HEK293 (cell line): ENCODE measurements at regions not wholly inside any gene's neighbourhood (a gene's known extent, or its start where the extent isn't known, plus 50 kb on each side); places are given as distances from the start of the nearest gene placed in this dataset.

Source experiments
- CTCF ChIA-PET: fragments of 350-600 bp; formaldehyde crosslinking; extraction: SDS; loops from one replicate; lab custom pipeline; 2021; ENCODE audit warnings: antibody characterized with exemption; lab: Yijun Ruan, JAX
- POLR2A ChIA-PET: fragments of 300-600 bp; formaldehyde crosslinking; extraction: SDS; loops from one replicate; lab custom pipeline; 2020; ENCODE audit warnings: antibody characterized with exemption, inconsistent platforms; lab: Yijun Ruan, JAX
- H3K27ac ChIP-seq: fragments of 200-500 bp; sonication (Bioruptor generic); 2 replicates; pipeline ENCODE4 v1.5.1; 2014; ENCODE audit warnings: low read depth, low read length, control low read depth, inconsistent platforms; ENCODE audit errors: extremely low read depth
- H3K36me3 ChIP-seq, 2 experiments: fragments of 200-500 bp in 1 of 2; sonication (Bioruptor generic) in 1 of 2; 1 replicate in 1 of 2; 2 replicates in 1 of 2; pipeline ENCODE4 v1.5.1; 2014 to 2017; ENCODE audit warnings: inconsistent platforms in 2 of 2, low read length in 2 of 2; ENCODE audit not compliant: control insufficient read depth in 2 of 2, insufficient read depth in 1 of 2
- H3K4me1 ChIP-seq: fragments of 200-500 bp; sonication (Bioruptor generic); 2 replicates; pipeline ENCODE4 v1.5.1; 2014; ENCODE audit warnings: mild to moderate bottlenecking, low read length, inconsistent platforms; ENCODE audit not compliant: control insufficient read depth, insufficient read depth
- H3K4me3 ChIP-seq: 2 replicates; pipeline ENCODE4 v1.5.1; 2011; ENCODE audit warnings: low read depth, mild to moderate bottlenecking, control low read depth, low read length, moderate library complexity
- H3K9me3 ChIP-seq: fragments of 200-500 bp; sonication (Bioruptor generic); 2 replicates; pipeline ENCODE4 v1.5.1; 2014; ENCODE audit warnings: low read depth, low read length, inconsistent platforms; ENCODE audit not compliant: control insufficient read depth, insufficient read depth
- BCL11A ChIP-seq: fragments of 450-650 bp; formaldehyde crosslinking; IDR thresholded peaks from 2 replicates; pipeline ENCODE4 v1.5.1; 2016; ENCODE audit warnings: low read depth, missing biosample characterization, missing genetic modification characterization
- FEZF1 ChIP-seq: fragments of 450-650 bp; formaldehyde crosslinking; IDR thresholded peaks from 2 replicates; pipeline ENCODE4 v1.5.1; 2016; ENCODE audit warnings: missing biosample characterization, missing genetic modification characterization
- GLIS1 ChIP-seq: fragments of 450-650 bp; formaldehyde crosslinking; IDR thresholded peaks from 2 replicates; pipeline ENCODE4 v1.5.1; 2016; ENCODE audit warnings: missing biosample characterization, missing genetic modification characterization
- KLF16 ChIP-seq: fragments of 450-650 bp; formaldehyde crosslinking; IDR thresholded peaks from 2 replicates; pipeline ENCODE4 v1.5.1; 2017; ENCODE audit warnings: missing biosample characterization, missing genetic modification characterization
- KLF9 ChIP-seq: fragments of 450-650 bp; formaldehyde crosslinking; IDR thresholded peaks from 2 replicates; pipeline ENCODE4 v1.5.1; 2016; ENCODE audit warnings: missing biosample characterization, missing genetic modification characterization, low read depth
- REPIN1 ChIP-seq: fragments of 450-650 bp; formaldehyde crosslinking; IDR thresholded peaks from 2 replicates; pipeline ENCODE4 v1.5.1; 2017; ENCODE audit warnings: missing biosample characterization, missing genetic modification characterization, low read depth
- SALL2 ChIP-seq: fragments of 450-650 bp; formaldehyde crosslinking; IDR thresholded peaks from 2 replicates; pipeline ENCODE4 v1.5.0; 2017; ENCODE audit warnings: missing biosample characterization, mild to moderate bottlenecking, missing genetic modification characterization, borderline replicate concordance
- SP2 ChIP-seq: fragments of 450-650 bp; formaldehyde crosslinking; IDR thresholded peaks from 2 replicates; pipeline ENCODE4 v1.5.1; 2016; ENCODE audit warnings: missing biosample characterization, missing genetic modification characterization
- YY2 ChIP-seq: fragments of 450-650 bp; formaldehyde crosslinking; IDR thresholded peaks from 2 replicates; pipeline ENCODE4 v1.5.1; 2016; ENCODE audit warnings: missing biosample characterization, missing genetic modification characterization
- ZBTB1 ChIP-seq: fragments of 450-650 bp; formaldehyde crosslinking; IDR thresholded peaks from 2 replicates; pipeline ENCODE4 v1.5.1; 2016; ENCODE audit warnings: missing biosample characterization, missing genetic modification characterization
- ZNF114 ChIP-seq: fragments of 450-650 bp; formaldehyde crosslinking; IDR thresholded peaks from 2 replicates; pipeline ENCODE4 v1.5.0; 2017; ENCODE audit warnings: missing biosample characterization, missing genetic modification characterization
- ZNF174 ChIP-seq: fragments of 450-650 bp; formaldehyde crosslinking; IDR thresholded peaks from 2 replicates; pipeline ENCODE4 v1.5.0; 2017; ENCODE audit warnings: missing biosample characterization, mild to moderate bottlenecking, missing genetic modification characterization
- ZNF175 ChIP-seq: fragments of 450-650 bp; formaldehyde crosslinking; IDR thresholded peaks from 2 replicates; pipeline ENCODE4 v1.5.1; 2016; ENCODE audit warnings: missing biosample characterization, missing genetic modification characterization
- ZNF2 ChIP-seq: fragments of 450-650 bp; formaldehyde crosslinking; IDR thresholded peaks from 2 replicates; pipeline ENCODE4 v1.5.1; 2016; ENCODE audit warnings: missing biosample characterization, missing genetic modification characterization
- ZNF223 ChIP-seq: fragments of 450-650 bp; formaldehyde crosslinking; IDR thresholded peaks from 2 replicates; pipeline ENCODE4 v1.5.1; 2016; ENCODE audit warnings: missing biosample characterization, missing genetic modification characterization
- ZNF23 ChIP-seq: fragments of 450-650 bp; formaldehyde crosslinking; IDR thresholded peaks from 2 replicates; pipeline ENCODE4 v1.5.1; 2016; ENCODE audit warnings: missing biosample characterization, missing genetic modification characterization, borderline replicate concordance
- ZNF266 ChIP-seq: fragments of 450-650 bp; formaldehyde crosslinking; IDR thresholded peaks from 2 replicates; pipeline ENCODE4 v1.5.1; 2016; ENCODE audit warnings: missing biosample characterization, missing genetic modification characterization, low read depth
- ZNF311 ChIP-seq: fragments of 450-650 bp; formaldehyde crosslinking; IDR thresholded peaks from 2 replicates; pipeline ENCODE4 v1.5.1; 2017; ENCODE audit warnings: missing biosample characterization, missing genetic modification characterization, borderline replicate concordance
- ZNF37A ChIP-seq: fragments of 450-650 bp; IDR thresholded peaks from 2 replicates; pipeline ENCODE4 v1.5.1; 2018; ENCODE audit warnings: missing biosample characterization, missing genetic modification characterization
- ZNF501 ChIP-seq: fragments of 450-650 bp; formaldehyde crosslinking; IDR thresholded peaks from 2 replicates; pipeline ENCODE4 v1.5.1; 2016; ENCODE audit warnings: missing biosample characterization, missing genetic modification characterization
- ZNF596 ChIP-seq: fragments of 450-650 bp; IDR thresholded peaks from 2 replicates; pipeline ENCODE4 v1.5.0; 2018; ENCODE audit warnings: missing biosample characterization, mild to moderate bottlenecking, missing genetic modification characterization, moderate library complexity
- ZNF645 ChIP-seq: fragments of 450-650 bp; formaldehyde crosslinking; IDR thresholded peaks from 2 replicates; pipeline ENCODE4; 2016; ENCODE audit warnings: missing biosample characterization, missing genetic modification characterization
- ZNF660 ChIP-seq: fragments of 450-650 bp; IDR thresholded peaks from 2 replicates; pipeline ENCODE4 v1.5.1; 2018; ENCODE audit warnings: missing biosample characterization, mild to moderate bottlenecking, missing genetic modification characterization
- ZNF677 ChIP-seq: fragments of 450-650 bp; IDR thresholded peaks from 2 replicates; pipeline ENCODE4 v1.5.0; 2018; ENCODE audit warnings: missing biosample characterization, mild to moderate bottlenecking, missing genetic modification characterization, moderate library complexity
- ZNF701 ChIP-seq: fragments of 450-650 bp; formaldehyde crosslinking; IDR thresholded peaks from 2 replicates; pipeline ENCODE4 v1.5.1; 2016; ENCODE audit warnings: missing biosample characterization, missing genetic modification characterization
- ZNF707 ChIP-seq: fragments of 450-650 bp; formaldehyde crosslinking; IDR thresholded peaks from 2 replicates; pipeline ENCODE4 v1.5.1; 2016; ENCODE audit warnings: missing biosample characterization, missing genetic modification characterization
- ZNF776 ChIP-seq: fragments of 450-650 bp; formaldehyde crosslinking; IDR thresholded peaks from 2 replicates; pipeline ENCODE4 v1.5.0; 2017; ENCODE audit warnings: missing biosample characterization, missing genetic modification characterization, borderline replicate concordance
- ZNF791 ChIP-seq: fragments of 450-650 bp; formaldehyde crosslinking; IDR thresholded peaks from 2 replicates; pipeline ENCODE4 v1.5.1; 2016; ENCODE audit warnings: missing biosample characterization, missing genetic modification characterization
- ZXDB ChIP-seq: fragments of 450-650 bp; formaldehyde crosslinking; IDR thresholded peaks from 2 replicates; pipeline ENCODE4 v1.5.1; 2016; ENCODE audit warnings: missing biosample characterization, missing genetic modification characterization
- TF ChIP-seq, protein P1 (sequence below): fragments of 450-650 bp; formaldehyde crosslinking; IDR thresholded peaks from 2 replicates; pipeline ENCODE4 v1.5.1; 2016; ENCODE audit warnings: missing biosample characterization, missing genetic modification characterization, low read depth
- TF ChIP-seq, protein P2 (sequence below): fragments of 450-650 bp; formaldehyde crosslinking; IDR thresholded peaks from 2 replicates; pipeline ENCODE4 v1.5.1; 2016; ENCODE audit warnings: missing biosample characterization, missing genetic modification characterization
- TF ChIP-seq, protein P3 (sequence below): fragments of 450-650 bp; formaldehyde crosslinking; IDR thresholded peaks from 2 replicates; pipeline ENCODE4 v1.5.1; 2017; ENCODE audit warnings: missing biosample characterization, missing genetic modification characterization

- TF ChIP-seq ZNF311 (no peak), REPIN1 (tag by site-specific recombination) (no peak), ZNF701 (no peak), ZNF2 (tag by site-specific recombination) (no peak), ZNF223 (tag by site-specific recombination) (no peak)
- H3K9me3 ChIP-seq = no peaks in the 10 kb centered on the region
- H3K36me3 ChIP-seq = no peaks in the 10 kb centered on the region
- no peak overlapping the region for H3K27ac ChIP-seq
- H3K4me1 ChIP-seq = no peaks in the 10 kb centered on the region
- ChIA-PET POLR2A (no interaction called here), CTCF (no interaction called here)
- no peak overlapping the region for H3K4me3 ChIP-seq
Measured at GRCh38 chr2:209044307-209044706, 379.5 kb upstream of the MAP2 start.

- Histone ChIP-seq H3K27ac (no peak overlapping the region), H3K4me3 (no peak overlapping the region), H3K9me3 (no peaks in the 10 kb centered on the region), H3K4me1 (no peaks in the 10 kb centered on the region), H3K36me3 (no peaks in the 10 kb centered on the region)
- no peak for TF ChIP-seq ZNF596 (tag by site-specific recombination)
- no peak for TF ChIP-seq ZNF791
- TF ChIP-seq ZNF677 (tag by site-specific recombination) = no peak
- TF ChIP-seq ZNF114 = no peak
- TF ChIP-seq KLF16 (tag by site-specific recombination) = no peak
- no peak for TF ChIP-seq KLF9
- TF ChIP-seq, protein P1, sequence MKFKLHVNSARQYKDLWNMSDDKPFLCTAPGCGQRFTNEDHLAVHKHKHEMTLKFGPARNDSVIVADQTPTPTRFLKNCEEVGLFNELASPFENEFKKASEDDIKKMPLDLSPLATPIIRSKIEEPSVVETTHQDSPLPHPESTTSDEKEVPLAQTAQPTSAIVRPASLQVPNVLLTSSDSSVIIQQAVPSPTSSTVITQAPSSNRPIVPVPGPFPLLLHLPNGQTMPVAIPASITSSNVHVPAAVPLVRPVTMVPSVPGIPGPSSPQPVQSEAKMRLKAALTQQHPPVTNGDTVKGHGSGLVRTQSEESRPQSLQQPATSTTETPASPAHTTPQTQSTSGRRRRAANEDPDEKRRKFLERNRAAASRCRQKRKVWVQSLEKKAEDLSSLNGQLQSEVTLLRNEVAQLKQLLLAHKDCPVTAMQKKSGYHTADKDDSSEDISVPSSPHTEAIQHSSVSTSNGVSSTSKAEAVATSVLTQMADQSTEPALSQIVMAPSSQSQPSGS (tag by site-specific recombination) = no peak
- no peak for TF ChIP-seq ZNF660 (tag by site-specific recombination)
- TF ChIP-seq ZNF266 (tag by site-specific recombination) = no peak
- CTCF ChIA-PET = no interaction called here
- POLR2A ChIA-PET = no interaction called here
Measured at GRCh38 chr2:209046163-209046562, 377.7 kb upstream of the MAP2 start.

GRCh38 chr2:209049608-209050007 is 374.2 kb upstream of the MAP2 start:
- H3K36me3 ChIP-seq = no peaks in the 10 kb centered on the region
- H3K4me3 ChIP-seq = no peak overlapping the region
- no peaks in the 10 kb centered on the region for H3K9me3 ChIP-seq
- POLR2A ChIA-PET = no interaction called here
- CTCF ChIA-PET = interaction anchor here (0.6 kb wide), 1 partner anchor 642 kb away, joined by 3 read pairs; no protein-coding TSS in a partner anchor
- no peak overlapping the region for H3K27ac ChIP-seq
- H3K4me1 ChIP-seq = no peaks in the 10 kb centered on the region
- no peak for TF ChIP-seq ZNF23 (tag by site-specific recombination)
- TF ChIP-seq FEZF1 (tag by site-specific recombination) = no peak
- no peak for TF ChIP-seq ZXDB (tag by site-specific recombination)
- TF ChIP-seq SP2 (tag by site-specific recombination) = no peak
- TF ChIP-seq, protein P2, sequence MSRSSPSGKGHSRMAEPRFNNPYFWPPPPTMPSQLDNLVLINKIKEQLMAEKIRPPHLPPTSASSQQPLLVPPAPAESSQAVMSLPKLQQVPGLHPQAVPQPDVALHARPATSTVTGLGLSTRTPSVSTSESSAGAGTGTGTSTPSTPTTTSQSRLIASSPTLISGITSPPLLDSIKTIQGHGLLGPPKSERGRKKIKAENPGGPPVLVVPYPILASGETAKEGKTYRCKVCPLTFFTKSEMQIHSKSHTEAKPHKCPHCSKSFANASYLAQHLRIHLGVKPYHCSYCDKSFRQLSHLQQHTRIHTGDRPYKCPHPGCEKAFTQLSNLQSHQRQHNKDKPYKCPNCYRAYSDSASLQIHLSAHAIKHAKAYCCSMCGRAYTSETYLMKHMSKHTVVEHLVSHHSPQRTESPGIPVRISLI (tag by site-specific recombination) = no peak
- TF ChIP-seq YY2 = no peak
- TF ChIP-seq ZNF501 (tag by site-specific recombination) = no peak
- no peak for TF ChIP-seq GLIS1
- TF ChIP-seq ZBTB1 (tag by site-specific recombination) = no peak
- no peak for TF ChIP-seq ZNF776 (tag by site-specific recombination)
- no peak for TF ChIP-seq ZNF174 (tag by site-specific recombination)
- TF ChIP-seq, protein P3, sequence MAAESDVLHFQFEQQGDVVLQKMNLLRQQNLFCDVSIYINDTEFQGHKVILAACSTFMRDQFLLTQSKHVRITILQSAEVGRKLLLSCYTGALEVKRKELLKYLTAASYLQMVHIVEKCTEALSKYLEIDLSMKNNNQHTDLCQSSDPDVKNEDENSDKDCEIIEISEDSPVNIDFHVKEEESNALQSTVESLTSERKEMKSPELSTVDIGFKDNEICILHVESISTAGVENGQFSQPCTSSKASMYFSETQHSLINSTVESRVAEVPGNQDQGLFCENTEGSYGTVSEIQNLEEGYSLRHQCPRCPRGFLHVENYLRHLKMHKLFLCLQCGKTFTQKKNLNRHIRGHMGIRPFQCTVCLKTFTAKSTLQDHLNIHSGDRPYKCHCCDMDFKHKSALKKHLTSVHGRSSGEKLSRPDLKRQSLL (tag by site-specific recombination) = no peak
- no peak for TF ChIP-seq ZNF645
- TF ChIP-seq ZNF37A (tag by site-specific recombination) = no peak
- no peak for TF ChIP-seq BCL11A (tag by site-specific recombination)
- no peak for TF ChIP-seq ZNF175 (tag by site-specific recombination)
- no peak for TF ChIP-seq SALL2 (tag by site-specific recombination)
- no peak for TF ChIP-seq ZNF707 (tag by site-specific recombination)
